GM18520 (cell line): ENCODE measurements at regions not wholly inside any gene's neighbourhood (a gene's known extent, or its start where the extent isn't known, plus 50 kb on each side); places are given as distances from the start of the nearest gene placed in this dataset.

Source experiments
- ATAC-seq: cut with Tn5 transposase; IDR thresholded peaks from one replicate; pipeline ENCODE4 v1.9.1; 2021; ENCODE audit not compliant: unreplicated experiment

GRCh38 chr2:3138621-3139020 lies 239.0 kb downstream of the EIPR1 start:
- no peak for ATAC-seq

GRCh38 chr2:3137651-3138300 lies 239.8 kb downstream of the EIPR1 start:
- no peak for ATAC-seq

- ATAC-seq, result no peak
Observed at GRCh38 chr2:3135676-3136075, 241.9 kb downstream of the EIPR1 start.

- no peak for ATAC-seq
Observed at GRCh38 chr2:3134026-3134571, 243.5 kb downstream of the EIPR1 start.

GRCh38 chr2:3132966-3133365 lies 244.7 kb downstream of the EIPR1 start:
- no peak for ATAC-seq

- no peak for ATAC-seq
Observed at GRCh38 chr2:3132466-3132865, 245.2 kb downstream of the EIPR1 start.

- no peak for ATAC-seq
Observed at GRCh38 chr2:3131636-3132326, 245.8 kb downstream of the EIPR1 start.

- no peak for ATAC-seq
Observed at GRCh38 chr2:3130889-3131635, 246.6 kb downstream of the EIPR1 start.

- no peak for ATAC-seq
Observed at GRCh38 chr2:3130444-3130843, 247.2 kb downstream of the EIPR1 start.

GRCh38 chr2:3129867-3130266 lies 247.8 kb downstream of the EIPR1 start:
- no peak for ATAC-seq

GRCh38 chr2:3128786-3129185 lies 248.8 kb downstream of the EIPR1 start:
- ATAC-seq, result no peak

GRCh38 chr2:3127710-3128109 lies 249.9 kb downstream of the EIPR1 start:
- no peak for ATAC-seq

- no peak for ATAC-seq
Observed at GRCh38 chr2:3126911-3127621, 250.6 kb downstream of the EIPR1 start.

GRCh38 chr2:3126171-3126910 lies 251.3 kb downstream of the EIPR1 start:
- no peak for ATAC-seq

GRCh38 chr2:3125761-3126130 lies 251.9 kb downstream of the EIPR1 start:
- no peak for ATAC-seq

- no peak for ATAC-seq
Observed at GRCh38 chr2:3125001-3125760, 252.4 kb downstream of the EIPR1 start.

- no peak for ATAC-seq
Observed at GRCh38 chr2:3122525-3122924, 255.1 kb downstream of the EIPR1 start.

- no peak for ATAC-seq
Observed at GRCh38 chr2:3121601-3122000, 256.0 kb downstream of the EIPR1 start.

GRCh38 chr2:3117650-3118216 lies 259.9 kb downstream of the EIPR1 start:
- ATAC-seq, result no peak
